Caco-2 (cell line): ENCODE measurements at regions not wholly inside any gene's neighbourhood (a gene's known extent, or its start where the extent isn't known, plus 50 kb on each side); places are given as distances from the start of the nearest gene placed in this dataset.

ENCODE experiments used
- BruUV-seq: library from RNA; stranded (reverse); fragments of 400-500 nt; replicated peaks from 2 replicates; lab custom pipeline; 2021; lab: Mats Ljungman, UMichigan
- CTCF ChIA-PET: fragments of 300-600 bp; sonication (Branson Sonifier 250); formaldehyde crosslinking; loops from one replicate; lab custom pipeline; 2022; ENCODE audit warnings: antibody characterized with exemption; lab: Charles Lee
- POLR2A ChIA-PET: fragments of 300-600 bp; sonication (Branson Sonifier 250); formaldehyde crosslinking; loops from one replicate; lab custom pipeline; 2022; ENCODE audit warnings: antibody characterized with exemption; lab: Charles Lee
- DNase-seq, 2 experiments: peaks; one replicate each; pipeline versions ENCODE4 v3.0.0 to v3.0.0-alpha.2; 2020 to 2022
- H3K27me3 ChIP-seq: replicated peaks from 2 replicates; pipeline ENCODE4 v1.6.0; 2011; ENCODE audit warnings: low read length; ENCODE audit not compliant: control insufficient read depth, insufficient read depth
- H3K36me3 ChIP-seq: 2 replicates; pipeline ENCODE4 v1.5.1; 2011; ENCODE audit warnings: low read length; ENCODE audit not compliant: control insufficient read depth, insufficient read depth
- H3K4me1 ChIP-seq: fragments of 250-450 bp; sonication (Bioruptor Pico); 2 replicates; pipeline ENCODE4 v1.5.1; 2020; ENCODE audit warnings: mild to moderate bottlenecking
- H3K4me3 ChIP-seq: 2 replicates; pipeline ENCODE4 v1.5.1; 2011; ENCODE audit warnings: low read depth, mild to moderate bottlenecking, control low read depth, low read length
- H3K9me3 ChIP-seq: fragments of 250-450 bp; sonication (Bioruptor Pico); 2 replicates; pipeline ENCODE4 v1.5.1; 2020; ENCODE audit warnings: mild to moderate bottlenecking, moderate library complexity
- H3K27ac Mint-ChIP-seq: one replicate; pipeline ENCODE4 v1.8.0; 2022; ENCODE audit warnings: mixed read lengths; ENCODE audit not compliant: unreplicated experiment
- H3K27me3 Mint-ChIP-seq: one replicate; pipeline ENCODE4 v1.8.0; 2022; ENCODE audit warnings: mixed read lengths; ENCODE audit not compliant: insufficient read depth, unreplicated experiment
- H3K36me3 Mint-ChIP-seq: one replicate; pipeline ENCODE4 v1.8.0; 2022; ENCODE audit warnings: mild to moderate bottlenecking, mixed read lengths; ENCODE audit not compliant: insufficient read depth, unreplicated experiment
- H3K4me1 Mint-ChIP-seq: one replicate; pipeline ENCODE4 v1.8.0; 2022; ENCODE audit warnings: low read depth, mixed read lengths; ENCODE audit not compliant: unreplicated experiment
- H3K4me3 Mint-ChIP-seq: one replicate; pipeline ENCODE4 v1.8.0; 2022; ENCODE audit warnings: mild to moderate bottlenecking, moderate library complexity, mixed read lengths; ENCODE audit not compliant: unreplicated experiment
- H3K9me3 Mint-ChIP-seq: one replicate; pipeline ENCODE4 v1.8.0; 2022; ENCODE audit warnings: mixed read lengths; ENCODE audit not compliant: unreplicated experiment
- CTCF ChIP-seq, 2 experiments: fragments of 200-600 bp in 1 of 2; IDR thresholded peaks; 1 replicate in 1 of 2; 2 replicates in 1 of 2; pipeline versions ENCODE4 v1.5.1 to v1.8.0; 2011 to 2022; ENCODE audit warnings: antibody characterized with exemption in 1 of 2, control low read depth in 1 of 2, inconsistent platforms in 1 of 2, low read depth in 1 of 2, low read length in 1 of 2, mild to moderate bottlenecking in 1 of 2, moderate library complexity in 1 of 2; ENCODE audit not compliant: insufficient read depth in 1 of 2, severe bottlenecking in 1 of 2, unreplicated experiment in 1 of 2
- intact Hi-C: fragments of 100-400 bp; cut with micrococcal nuclease; formaldehyde crosslinking; loops from one replicate; pipeline ENCODE4 v1.10.0; 2022; ENCODE audit not compliant: unreplicated experiment

- H3K27me3 Mint-ChIP-seq, result peaks cover 10% of the 10 kb centered on the region
- no peaks in the 10 kb centered on the region for H3K36me3 Mint-ChIP-seq
- DNase-seq, result no peak
- H3K9me3 Mint-ChIP-seq, result no peaks in the 10 kb centered on the region
- BruUV-seq, result no TSS peak
- no peaks in the 10 kb centered on the region for H3K4me1 Mint-ChIP-seq
- no peaks in the 10 kb centered on the region for H3K27me3 ChIP-seq
- no peak for TF ChIP-seq CTCF (IDR thresholded peaks at IDR 0.05; ENCODE audit: insufficient read depth in 1 of 2, low read depth in 1 of 2, low read length in 1 of 2, severe bottlenecking in 1 of 2, unreplicated experiment in 1 of 2)
- H3K36me3 ChIP-seq, result no peaks in the 10 kb centered on the region
- ChIA-PET CTCF (no interaction called here), POLR2A (no interaction called here)
- no peak overlapping the region for H3K4me3 Mint-ChIP-seq
- H3K9me3 ChIP-seq, result no peaks in the 10 kb centered on the region
- H3K27ac Mint-ChIP-seq, result no peak overlapping the region
- H3K4me3 ChIP-seq, result no peak overlapping the region
- intact Hi-C loops, result no loop called here
- no peaks in the 10 kb centered on the region for H3K4me1 ChIP-seq
Observed at GRCh38 chr6:19692506-19693298, 144.5 kb upstream of the ID4 start.

GRCh38 chr6:19694697-19695096 is 142.5 kb upstream of the ID4 start:
- intact Hi-C loops, result no loop called here
- no peaks in the 10 kb centered on the region for H3K4me1 Mint-ChIP-seq
- no peak overlapping the region for H3K4me3 Mint-ChIP-seq
- H3K9me3 Mint-ChIP-seq, result no peaks in the 10 kb centered on the region
- TF ChIP-seq CTCF (IDR thresholded peaks at IDR 0.05; ENCODE audit: insufficient read depth in 1 of 2, low read depth in 1 of 2, low read length in 1 of 2, severe bottlenecking in 1 of 2, unreplicated experiment in 1 of 2), result no peak
- no peaks in the 10 kb centered on the region for H3K4me1 ChIP-seq
- ChIA-PET CTCF (no interaction called here), POLR2A (no interaction called here)
- no peak overlapping the region for H3K4me3 ChIP-seq
- H3K36me3 ChIP-seq, result no peaks in the 10 kb centered on the region
- H3K27ac Mint-ChIP-seq, result no peak overlapping the region
- no TSS peak for BruUV-seq
- H3K36me3 Mint-ChIP-seq, result no peaks in the 10 kb centered on the region
- peaks cover 17% of the 10 kb centered on the region for H3K27me3 Mint-ChIP-seq
- H3K27me3 ChIP-seq, result no peaks in the 10 kb centered on the region
- DNase-seq, result no peak
- no peaks in the 10 kb centered on the region for H3K9me3 ChIP-seq

DNA sequence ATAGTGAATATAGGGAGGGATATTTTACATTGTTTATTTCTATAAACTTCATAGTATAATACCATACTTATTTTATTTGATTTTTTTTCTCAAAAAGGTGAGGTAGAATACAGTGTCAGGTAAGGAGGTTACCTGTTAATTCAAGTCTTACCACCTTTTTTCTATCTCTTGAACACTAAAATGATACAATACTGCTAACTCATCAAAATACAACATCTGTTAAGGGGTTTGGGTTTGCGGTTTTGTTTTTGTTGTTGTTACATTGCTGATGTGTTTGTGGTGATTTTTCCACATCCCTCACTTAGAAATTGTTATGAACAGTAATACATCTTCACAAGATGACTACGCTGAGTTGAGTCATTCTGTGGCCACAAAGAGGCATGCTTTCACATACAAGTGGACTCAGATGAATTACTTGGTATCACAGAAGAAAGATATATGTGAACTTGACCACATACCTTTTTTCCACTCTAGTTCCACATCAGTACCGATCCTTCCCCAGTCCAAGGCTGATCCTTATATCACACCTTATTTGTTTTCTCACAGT is 139.4 kb upstream of the ID4 start:
- no peaks in the 10 kb centered on the region for H3K36me3 ChIP-seq
- Mint-ChIP-seq H3K27ac (no peak overlapping the region), H3K4me1 (no peaks in the 10 kb centered on the region), H3K27me3 (peaks cover 17% of the 10 kb centered on the region), H3K9me3 (no peaks in the 10 kb centered on the region), H3K4me3 (no peak overlapping the region), H3K36me3 (no peaks in the 10 kb centered on the region)
- DNase-seq, result no peak
- H3K4me1 ChIP-seq, result no peaks in the 10 kb centered on the region
- intact Hi-C loops, result no loop called here
- no TSS peak for BruUV-seq
- H3K9me3 ChIP-seq, result no peaks in the 10 kb centered on the region
- ChIA-PET POLR2A (no interaction called here), CTCF (no interaction called here)
- H3K27me3 ChIP-seq, result no peaks in the 10 kb centered on the region
- no peak overlapping the region for H3K4me3 ChIP-seq
- no peak for TF ChIP-seq CTCF (IDR thresholded peaks at IDR 0.05; ENCODE audit: insufficient read depth in 1 of 2, low read depth in 1 of 2, low read length in 1 of 2, severe bottlenecking in 1 of 2, unreplicated experiment in 1 of 2)
